Activated naive CD4-positive, alpha-beta T cell treated with anti-CD3 and anti-CD28 coated beads for 36 hours (primary cell): ENCODE measurements at regions not wholly inside any gene's neighbourhood (a gene's known extent, or its start where the extent isn't known, plus 50 kb on each side); places are given as distances from the start of the nearest gene placed in this dataset.

Source experiments
- CTCF ChIA-PET: fragments of 350-600 bp; sonication (Branson Sonifier 250); formaldehyde crosslinking; loops from one replicate; lab custom pipeline; 2021; ENCODE audit warnings: antibody characterized with exemption; lab: Charles Lee
- DNase-seq: peaks from one replicate; pipeline ENCODE4 v3.0.0-alpha.2; 2020
- H3K27ac Mint-ChIP-seq: one replicate; pipeline ENCODE4 v1.8.0; 2021; ENCODE audit warnings: mild to moderate bottlenecking, mixed read lengths
- H3K27me3 Mint-ChIP-seq: one replicate; pipeline ENCODE4 v1.8.0; 2021; ENCODE audit warnings: low read depth, mixed read lengths
- H3K36me3 Mint-ChIP-seq: one replicate; pipeline ENCODE4 v1.8.0; 2021; ENCODE audit warnings: low read depth, mixed read lengths
- H3K4me1 Mint-ChIP-seq: one replicate; pipeline ENCODE4 v1.8.0; 2021; ENCODE audit warnings: low read depth, mixed read lengths
- H3K4me3 Mint-ChIP-seq: one replicate; pipeline ENCODE4 v1.8.0; 2021; ENCODE audit warnings: mild to moderate bottlenecking, moderate library complexity, mixed read lengths
- H3K9me3 Mint-ChIP-seq: one replicate; pipeline ENCODE4 v1.8.0; 2021; ENCODE audit warnings: mixed read lengths
- intact Hi-C: fragments of 100-400 bp; cut with micrococcal nuclease; formaldehyde crosslinking; loops from one replicate; pipeline ENCODE4 v1.15.1; 2023

DNA sequence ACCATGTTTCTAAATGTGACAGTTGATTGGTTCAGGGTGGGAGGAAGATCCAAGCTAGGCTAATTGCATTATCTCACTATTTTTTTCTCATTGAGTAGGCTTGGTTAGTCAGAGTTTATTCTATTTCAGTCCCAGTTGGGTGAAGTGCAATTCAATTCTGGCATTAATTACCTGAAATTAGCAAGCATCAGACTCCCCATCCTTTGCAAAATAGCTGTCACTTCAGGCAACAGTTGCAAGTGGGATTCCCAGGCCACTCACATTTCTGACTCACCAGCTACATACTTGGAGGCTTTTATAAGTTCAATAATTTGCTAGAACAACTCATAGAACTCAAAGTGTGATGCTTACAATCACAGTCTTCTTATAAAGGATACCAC, 155.8 kb upstream of the HAND2 start:
- intact Hi-C loops, result no loop called here
- Mint-ChIP-seq H3K36me3 (no peaks in the 10 kb centered on the region), H3K9me3 (no peaks in the 10 kb centered on the region), H3K4me1 (no peaks in the 10 kb centered on the region), H3K4me3 (no peak overlapping the region), H3K27me3 (no peaks in the 10 kb centered on the region), H3K27ac (no peak overlapping the region)
- DNase-seq, result no peak
- CTCF ChIA-PET, result no interaction called here

DNA sequence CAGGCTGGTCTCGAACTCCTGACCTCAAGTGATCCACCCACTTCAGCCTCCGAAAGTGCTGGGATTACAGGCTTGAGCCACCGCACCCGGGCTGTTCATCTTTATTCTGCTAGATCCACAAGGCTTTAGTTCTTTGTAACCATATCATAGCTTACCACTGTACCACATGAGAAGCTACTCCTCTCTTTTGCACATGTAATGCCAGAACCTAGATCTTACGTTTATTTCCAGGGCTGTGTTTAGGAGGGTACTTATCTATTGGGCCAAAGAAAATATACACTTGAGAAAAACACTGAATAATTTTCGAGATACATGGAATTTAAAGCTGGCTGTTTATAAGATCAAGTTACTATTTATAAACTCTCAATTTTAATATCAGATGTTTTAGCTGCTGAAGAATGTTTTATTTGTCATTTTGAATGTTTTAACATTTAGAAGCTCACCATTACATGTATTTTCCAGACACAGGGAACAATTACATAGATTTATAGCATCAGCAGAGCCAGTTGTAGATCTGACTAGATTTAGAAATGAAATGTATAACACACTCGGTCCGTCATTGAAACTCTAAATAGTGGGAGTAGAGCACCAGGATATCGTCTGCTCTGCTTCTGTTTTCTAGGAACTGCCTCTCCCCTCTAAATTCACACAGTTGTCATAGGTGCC, 155.3 kb upstream of the HAND2 start:
- Mint-ChIP-seq H3K4me3 (no peak overlapping the region), H3K4me1 (no peaks in the 10 kb centered on the region), H3K36me3 (no peaks in the 10 kb centered on the region), H3K9me3 (no peaks in the 10 kb centered on the region), H3K27me3 (no peaks in the 10 kb centered on the region), H3K27ac (no peak overlapping the region)
- intact Hi-C loops, result no loop called here
- CTCF ChIA-PET, result no interaction called here
- no peak for DNase-seq

DNA sequence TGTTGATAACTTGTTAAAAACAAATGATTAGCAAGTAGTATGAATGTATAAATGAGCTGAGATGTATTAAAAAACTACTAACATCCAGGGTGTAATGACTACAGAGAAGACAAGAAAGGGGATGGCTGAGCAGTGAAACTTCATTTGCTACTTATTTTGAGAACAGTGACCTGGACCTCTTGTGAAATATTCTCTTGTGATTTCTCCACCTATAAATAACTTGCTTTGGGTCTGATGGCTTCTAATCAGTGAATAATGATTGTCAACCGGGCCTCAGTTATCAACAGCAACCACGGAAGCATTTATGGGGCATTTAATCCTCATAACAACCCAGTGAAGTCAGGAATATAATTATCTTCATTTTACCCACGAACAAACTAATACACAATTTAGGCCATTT, 154.2 kb upstream of the HAND2 start:
- Mint-ChIP-seq H3K4me1 (no peaks in the 10 kb centered on the region), H3K27ac (no peak overlapping the region), H3K36me3 (no peaks in the 10 kb centered on the region), H3K27me3 (no peaks in the 10 kb centered on the region), H3K9me3 (no peaks in the 10 kb centered on the region), H3K4me3 (no peak overlapping the region)
- intact Hi-C loops, result no loop called here
- DNase-seq, result no peak
- CTCF ChIA-PET, result no interaction called here

DNA sequence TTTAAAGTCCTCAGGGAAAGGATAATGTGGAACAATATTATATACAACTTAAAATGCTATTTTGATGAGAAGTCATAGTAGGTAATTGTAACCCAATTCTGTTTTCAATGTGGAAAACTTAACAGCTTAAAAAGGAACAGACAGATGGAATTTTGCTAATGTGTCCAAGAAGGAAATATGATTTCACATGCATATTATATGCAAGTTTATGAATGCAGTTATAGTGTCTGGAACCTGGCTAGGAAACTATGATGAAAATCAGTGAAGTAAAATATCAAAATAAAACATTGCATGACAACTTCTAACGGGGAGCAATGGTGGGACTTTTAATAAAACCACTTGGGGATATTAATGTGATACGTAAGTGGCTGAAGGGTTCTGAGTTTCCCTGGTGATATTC, 152.6 kb upstream of the HAND2 start:
- no peak for DNase-seq
- H3K36me3 Mint-ChIP-seq, result no peaks in the 10 kb centered on the region
- H3K27ac Mint-ChIP-seq, result no peak overlapping the region
- H3K27me3 Mint-ChIP-seq, result peaks cover under 1% of the 10 kb centered on the region
- H3K4me3 Mint-ChIP-seq, result no peak overlapping the region
- intact Hi-C loops, result no loop called here
- no peaks in the 10 kb centered on the region for H3K4me1 Mint-ChIP-seq
- H3K9me3 Mint-ChIP-seq, result no peaks in the 10 kb centered on the region
- CTCF ChIA-PET, result interaction anchor here (0.7 kb wide), 1 partner anchor 98 kb away, joined by 3 read pairs; no protein-coding TSS in a partner anchor

DNA sequence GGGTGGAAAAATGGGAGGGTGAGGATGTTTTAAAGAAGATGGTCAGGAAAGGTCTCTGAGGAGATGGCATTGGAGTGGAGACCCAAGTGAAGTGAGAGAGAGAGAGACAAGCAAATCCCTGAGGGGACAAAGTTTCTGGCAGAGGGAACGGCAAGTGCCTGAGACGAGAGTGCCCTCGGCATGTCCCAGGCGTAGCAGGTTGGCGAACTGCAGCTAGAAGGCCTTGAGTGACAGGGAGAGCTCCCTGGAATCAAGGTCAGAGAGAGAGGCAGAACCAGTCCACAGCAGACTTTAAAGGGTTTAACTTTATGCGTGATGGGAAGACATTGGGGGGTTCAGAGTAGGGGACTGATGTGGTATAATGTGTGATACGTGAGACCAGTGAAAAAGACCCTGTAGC, 150.2 kb upstream of the HAND2 start:
- no peak overlapping the region for H3K4me3 Mint-ChIP-seq
- intact Hi-C loops, result no loop called here
- H3K27ac Mint-ChIP-seq, result no peak overlapping the region
- H3K27me3 Mint-ChIP-seq, result peaks cover 7% of the 10 kb centered on the region
- H3K9me3 Mint-ChIP-seq, result no peaks in the 10 kb centered on the region
- H3K36me3 Mint-ChIP-seq, result no peaks in the 10 kb centered on the region
- DNase-seq, result no peak
- H3K4me1 Mint-ChIP-seq, result no peaks in the 10 kb centered on the region
- CTCF ChIA-PET, result no interaction called here

DNA sequence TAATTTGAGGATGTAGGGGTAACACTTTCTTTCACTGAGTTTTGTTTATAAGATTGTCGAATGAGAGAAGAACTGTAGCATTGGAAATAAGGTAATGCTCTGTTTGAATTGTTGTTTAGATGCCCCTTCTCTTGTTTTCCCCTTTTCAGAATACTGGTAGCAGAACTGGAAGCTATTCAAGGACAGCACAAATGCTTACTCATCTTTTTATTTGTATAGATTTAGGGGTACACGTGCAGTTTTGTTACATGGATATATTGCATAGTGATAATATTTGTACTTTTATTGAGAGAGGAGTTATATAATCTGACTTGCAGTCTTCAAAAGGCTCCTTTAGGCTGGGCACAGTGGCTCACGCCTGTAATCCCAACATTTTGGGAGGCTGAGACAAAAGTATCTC, 145.4 kb upstream of the HAND2 start:
- Mint-ChIP-seq H3K36me3 (no peaks in the 10 kb centered on the region), H3K9me3 (peaks cover 4% of the 10 kb centered on the region), H3K4me3 (no peak overlapping the region), H3K27me3 (peaks cover 7% of the 10 kb centered on the region), H3K4me1 (no peaks in the 10 kb centered on the region), H3K27ac (no peak overlapping the region)
- intact Hi-C loops, result no loop called here
- no peak for DNase-seq
- CTCF ChIA-PET, result no interaction called here

DNA sequence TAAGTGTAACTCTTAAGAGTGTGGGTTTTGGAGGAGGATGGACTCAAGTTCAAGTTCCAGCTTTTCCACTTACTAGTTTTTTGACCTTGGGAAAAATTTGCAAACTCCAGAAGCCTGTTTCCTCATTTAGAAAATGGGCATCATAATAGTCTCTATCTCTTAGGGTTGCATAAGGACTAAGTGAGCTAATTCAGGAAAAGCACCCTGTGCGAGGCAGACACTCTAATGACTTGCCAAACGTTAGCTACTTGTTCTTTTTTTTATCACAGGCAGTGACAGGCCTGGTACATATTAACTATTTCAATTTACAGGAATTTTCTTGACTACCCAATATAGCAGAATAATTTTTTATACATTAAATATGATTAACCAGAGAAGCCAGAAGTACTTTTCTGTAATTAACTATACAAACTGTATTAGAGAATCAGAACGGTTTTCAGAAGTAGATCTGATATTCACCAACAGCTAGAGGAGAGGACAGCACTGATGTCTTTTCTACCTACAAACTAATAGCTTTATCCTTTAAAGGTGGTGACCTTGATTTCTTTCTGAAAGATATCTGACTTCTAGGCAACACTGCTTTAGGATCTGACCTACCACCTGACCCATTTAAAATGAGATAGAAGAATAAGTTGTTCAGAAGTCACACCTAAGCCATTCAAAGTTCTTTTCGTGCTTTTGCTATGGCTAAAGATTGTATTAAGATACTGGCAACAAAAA, 139.6 kb upstream of the HAND2 start:
- Mint-ChIP-seq H3K4me3 (no peak overlapping the region), H3K36me3 (no peaks in the 10 kb centered on the region), H3K27me3 (peaks cover 4% of the 10 kb centered on the region), H3K27ac (no peak overlapping the region), H3K9me3 (peaks cover 4% of the 10 kb centered on the region), H3K4me1 (no peaks in the 10 kb centered on the region)
- CTCF ChIA-PET, result no interaction called here
- intact Hi-C loops, result no loop called here
- DNase-seq, result no peak

DNA sequence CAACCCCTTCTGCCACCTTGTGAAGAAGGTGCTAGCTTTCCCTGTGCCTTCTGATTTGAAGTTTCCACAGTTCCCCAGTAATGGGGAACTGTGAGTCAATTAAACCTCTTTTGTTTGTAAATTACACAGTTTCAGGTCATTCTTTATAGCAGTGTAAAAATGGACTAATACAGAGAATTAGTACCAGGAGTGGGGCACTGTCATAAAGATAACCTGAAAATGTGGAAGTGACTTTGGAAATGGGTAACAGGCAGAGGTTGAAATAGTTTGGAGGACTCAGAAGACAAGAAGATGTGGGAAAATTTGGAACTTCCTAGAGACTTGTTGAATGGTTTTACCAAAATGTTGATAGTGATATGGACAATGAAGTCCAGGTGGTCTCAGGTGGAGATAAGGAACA, 131.0 kb upstream of the HAND2 start:
- CTCF ChIA-PET, result interaction anchor here (0.6 kb wide), 1 partner anchor 1627 kb away, joined by 3 read pairs; no protein-coding TSS in a partner anchor
- DNase-seq, result no peak
- H3K4me1 Mint-ChIP-seq, result no peaks in the 10 kb centered on the region
- H3K27me3 Mint-ChIP-seq, result peaks cover 3% of the 10 kb centered on the region
- intact Hi-C loops, result no loop called here
- H3K27ac Mint-ChIP-seq, result no peak overlapping the region
- H3K9me3 Mint-ChIP-seq, result no peaks in the 10 kb centered on the region
- H3K36me3 Mint-ChIP-seq, result no peaks in the 10 kb centered on the region
- H3K4me3 Mint-ChIP-seq, result no peak overlapping the region

DNA sequence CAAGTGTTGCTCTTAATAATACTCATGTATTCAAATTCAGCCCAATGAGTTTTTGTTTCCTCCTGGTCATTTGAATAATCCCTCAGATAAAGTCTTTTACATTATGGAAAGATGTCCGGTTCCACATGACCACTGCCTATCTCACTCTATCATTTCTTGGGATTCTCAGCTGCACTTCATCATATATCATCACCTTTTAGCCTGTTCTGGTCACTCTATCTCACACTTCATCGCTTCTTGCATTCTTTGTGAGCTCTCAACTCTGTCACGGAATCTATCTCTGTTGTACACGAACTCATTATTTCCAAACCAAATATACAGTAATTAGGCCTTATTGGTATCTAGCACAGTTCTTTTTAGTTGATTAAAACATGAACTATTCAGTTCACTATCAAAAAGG, 126.9 kb upstream of the HAND2 start:
- H3K9me3 Mint-ChIP-seq, result no peaks in the 10 kb centered on the region
- H3K4me1 Mint-ChIP-seq, result no peaks in the 10 kb centered on the region
- CTCF ChIA-PET, result no interaction called here
- intact Hi-C loops, result no loop called here
- DNase-seq, result no peak
- no peak overlapping the region for H3K4me3 Mint-ChIP-seq
- H3K36me3 Mint-ChIP-seq, result no peaks in the 10 kb centered on the region
- peaks cover 3% of the 10 kb centered on the region for H3K27me3 Mint-ChIP-seq
- H3K27ac Mint-ChIP-seq, result no peak overlapping the region

DNA sequence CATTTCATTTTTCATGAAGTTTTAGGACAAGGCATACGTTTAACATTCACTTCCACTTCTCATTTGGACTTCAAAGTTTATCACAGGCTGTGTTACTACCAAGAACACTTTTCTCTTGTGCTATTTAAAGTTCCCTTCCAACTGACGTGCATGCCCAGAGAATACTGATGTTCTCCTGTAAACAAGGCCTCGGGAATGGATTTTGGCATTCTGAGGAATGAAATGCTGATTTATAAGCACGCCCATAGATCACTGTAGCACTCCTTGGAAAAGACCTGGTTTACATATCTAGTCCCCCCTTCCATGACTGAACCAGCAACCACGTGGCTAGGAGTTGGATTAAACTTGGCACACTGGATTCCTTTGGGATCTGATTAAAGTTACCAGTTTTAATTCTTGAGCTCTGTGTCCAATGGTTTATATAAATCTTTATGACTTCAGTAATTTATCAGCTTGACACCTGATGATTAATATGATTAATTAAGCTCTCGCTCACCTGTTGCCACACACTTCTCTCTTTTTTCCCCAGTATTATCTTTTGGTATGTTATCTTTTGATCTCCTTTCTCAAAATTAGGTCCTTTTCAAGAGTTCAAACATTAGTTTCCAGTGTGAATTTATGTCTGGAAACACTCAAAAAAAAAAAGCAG, 122.4 kb upstream of the HAND2 start:
- CTCF ChIA-PET, result no interaction called here
- no peaks in the 10 kb centered on the region for H3K4me1 Mint-ChIP-seq
- DNase-seq, result no peak
- no peak overlapping the region for H3K27ac Mint-ChIP-seq
- H3K9me3 Mint-ChIP-seq, result no peaks in the 10 kb centered on the region
- H3K27me3 Mint-ChIP-seq, result peaks cover 3% of the 10 kb centered on the region
- no peaks in the 10 kb centered on the region for H3K36me3 Mint-ChIP-seq
- intact Hi-C loops, result no loop called here
- H3K4me3 Mint-ChIP-seq, result no peak overlapping the region

DNA sequence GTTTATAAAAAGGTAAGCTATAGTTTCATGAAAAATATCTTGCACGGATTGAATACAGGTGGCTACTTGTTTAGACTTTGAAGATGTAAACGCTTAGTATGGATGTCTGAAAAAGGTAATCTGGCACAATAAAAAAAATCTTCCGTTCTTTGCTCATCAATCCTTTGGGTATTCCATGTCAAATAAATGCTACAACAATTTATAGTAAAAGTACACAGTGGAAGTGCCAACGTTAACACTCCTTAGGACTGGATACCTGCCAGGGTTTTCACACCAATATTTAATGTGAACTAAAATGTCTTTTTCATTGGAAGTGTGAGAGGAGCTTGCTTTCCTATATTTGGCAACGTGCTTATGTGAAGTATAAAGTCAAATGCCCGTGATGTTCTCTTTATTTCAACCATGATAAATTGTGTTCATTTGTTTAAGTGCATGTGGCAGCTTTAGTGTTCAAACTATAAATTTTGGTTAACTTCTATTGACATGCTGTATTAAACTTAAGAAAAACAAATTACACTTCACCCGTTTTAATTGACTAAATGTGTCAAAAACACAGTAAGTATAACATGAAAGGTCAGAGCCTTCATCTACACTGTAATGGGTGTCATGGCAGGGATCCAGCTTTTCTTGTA, 121.7 kb upstream of the HAND2 start:
- H3K36me3 Mint-ChIP-seq, result no peaks in the 10 kb centered on the region
- H3K9me3 Mint-ChIP-seq, result no peaks in the 10 kb centered on the region
- H3K4me1 Mint-ChIP-seq, result no peaks in the 10 kb centered on the region
- H3K4me3 Mint-ChIP-seq, result no peak overlapping the region
- CTCF ChIA-PET, result no interaction called here
- intact Hi-C loops, result no loop called here
- DNase-seq, result no peak
- H3K27me3 Mint-ChIP-seq, result peaks cover 3% of the 10 kb centered on the region
- H3K27ac Mint-ChIP-seq, result no peak overlapping the region

DNA sequence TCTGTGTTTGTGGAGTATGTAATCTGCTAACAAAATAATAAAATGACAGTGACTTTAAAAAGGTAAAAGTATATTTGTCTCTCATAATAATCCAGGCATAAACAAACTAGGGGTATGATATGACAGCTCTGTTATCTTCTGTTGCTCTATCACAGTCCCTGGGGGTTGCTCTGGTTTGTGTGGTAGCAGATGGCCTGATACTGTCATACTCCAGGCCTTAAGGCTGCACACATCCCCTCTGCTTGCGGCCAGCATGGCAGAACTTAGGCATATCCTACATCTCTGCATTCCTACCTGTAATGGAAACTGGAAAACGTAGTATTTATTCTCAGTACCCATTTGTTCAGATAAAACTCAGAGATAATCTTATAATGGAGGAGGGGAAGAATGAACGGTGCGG, 117.9 kb upstream of the HAND2 start:
- intact Hi-C loops, result no loop called here
- Mint-ChIP-seq H3K27ac (no peak overlapping the region), H3K9me3 (no peaks in the 10 kb centered on the region), H3K27me3 (peaks cover 4% of the 10 kb centered on the region), H3K36me3 (no peaks in the 10 kb centered on the region), H3K4me1 (no peaks in the 10 kb centered on the region), H3K4me3 (no peak overlapping the region)
- CTCF ChIA-PET, result no interaction called here
- no peak for DNase-seq
